Panc1 (cell line): ENCODE measurements at regions not wholly inside any gene's neighbourhood (a gene's known extent, or its start where the extent isn't known, plus 50 kb on each side); places are given as distances from the start of the nearest gene placed in this dataset.
"Not testable (repeated sequence)": the region's sequence is repeated elsewhere in the genome, so short reads cannot be mapped to it uniquely, and the experiment has no call there.

Experiments used
- ATAC-seq: fragments of 200-7000 bp; cut with Tn5 transposase; 2 replicates; pipeline ENCODE4 v1.9.1; 2020; ENCODE audit warnings: mild to moderate bottlenecking, moderate library complexity
- BruUV-seq: library from RNA; stranded (reverse); fragments of 400-500 nt; replicated peaks from 2 replicates; lab custom pipeline; 2021; lab: Mats Ljungman, UMichigan
- CTCF ChIA-PET: fragments of 300-600 bp; sonication (Branson Sonifier 250); formaldehyde crosslinking; loops from one replicate; lab custom pipeline; 2022; ENCODE audit warnings: antibody characterized with exemption; lab: Charles Lee
- POLR2A ChIA-PET: fragments of 300-600 bp; sonication (Branson Sonifier 250); formaldehyde crosslinking; loops from one replicate; lab custom pipeline; 2022; ENCODE audit warnings: antibody characterized with exemption; lab: Charles Lee
- DNase-seq: peaks from one replicate; pipeline ENCODE4 v3.0.0-alpha.2; 2010; ENCODE audit warnings: low read depth, low spot score
- H3K27ac ChIP-seq: 2 replicates; pipeline ENCODE4 v1.5.1; 2011; ENCODE audit warnings: mild to moderate bottlenecking, low read length, inconsistent platforms
- H3K27me3 ChIP-seq: fragments of 200-500 bp; sonication (Bioruptor generic); 2 replicates; pipeline ENCODE4 v1.6.0; 2014; ENCODE audit warnings: low read length, inconsistent platforms; ENCODE audit not compliant: control insufficient read depth, insufficient read depth
- H3K36me3 ChIP-seq: fragments of 200-500 bp; sonication (Bioruptor generic); 2 replicates; pipeline ENCODE4 v1.5.1; 2014; ENCODE audit warnings: inconsistent platforms, mild to moderate bottlenecking, low read length, moderate library complexity; ENCODE audit not compliant: control insufficient read depth, insufficient read depth
- H3K4me1 ChIP-seq: 2 replicates; pipeline ENCODE4 v1.5.1; 2011; ENCODE audit warnings: inconsistent platforms, mild to moderate bottlenecking, low read length, moderate library complexity; ENCODE audit not compliant: control insufficient read depth, insufficient read depth
- H3K4me3 ChIP-seq, 2 experiments: 2 replicates each; pipeline ENCODE4 v1.5.1; 2011 to 2012; ENCODE audit warnings: low read depth in 2 of 2, low read length in 2 of 2, mild to moderate bottlenecking in 2 of 2, inconsistent platforms in 1 of 2, moderate library complexity in 1 of 2
- H3K9me3 ChIP-seq: fragments of 200-500 bp; sonication (Bioruptor generic); 2 replicates; pipeline ENCODE4 v1.5.1; 2014; ENCODE audit warnings: low read depth, mild to moderate bottlenecking, inconsistent platforms, low read length, moderate library complexity; ENCODE audit not compliant: control insufficient read depth, insufficient read depth
- CTCF ChIP-seq: fragments of 450-650 bp; IDR thresholded peaks from 2 replicates; pipeline ENCODE4 v1.5.1; 2017; ENCODE audit warnings: mild to moderate bottlenecking
- POLR2AphosphoS5 ChIP-seq: IDR thresholded peaks from 2 replicates; pipeline ENCODE4 v1.6.1; 2012; ENCODE audit warnings: mild to moderate bottlenecking, low read depth, low read length, moderate library complexity
- REST ChIP-seq, 2 experiments: IDR thresholded peaks; 2 replicates each; pipeline ENCODE4 v1.6.1; 2011 to 2012; ENCODE audit warnings: low read depth in 2 of 2, control low read depth in 1 of 2, low read length in 1 of 2, mild to moderate bottlenecking in 1 of 2, moderate library complexity in 1 of 2; ENCODE audit not compliant: insufficient read depth in 1 of 2
- SIN3A ChIP-seq: IDR thresholded peaks from 2 replicates; pipeline ENCODE4 v1.6.1; 2012; ENCODE audit warnings: low read depth, mild to moderate bottlenecking, low read length, moderate library complexity, borderline replicate concordance; ENCODE audit not compliant: insufficient read depth
- TCF7L2 ChIP-seq: IDR thresholded peaks from 2 replicates; pipeline ENCODE4 v1.6.1; 2011; ENCODE audit warnings: mild to moderate bottlenecking, low read depth, low read length, inconsistent platforms
- in situ Hi-C: cut with HindIII; loops from 2 replicates; pipeline ENCODE4 v1.10.0; 2016; ENCODE audit warnings: low sequenced_read_pairs, low pct_unique_long_range_greater_than_20kb
- intact Hi-C: fragments of 100-400 bp; cut with micrococcal nuclease; formaldehyde crosslinking; loops from one replicate; pipeline ENCODE4 v1.10.0; 2022; ENCODE audit not compliant: unreplicated experiment

- H3K27me3 ChIP-seq = no peaks in the 10 kb centered on the region
- TF ChIP-seq CTCF (no peak), REST (IDR thresholded peaks at IDR 0.05; ENCODE audit: insufficient read depth in 1 of 2, low read depth in 2 of 2, low read length in 1 of 2) (no peak), SIN3A (no peak), POLR2AphosphoS5 (no peak), TCF7L2 (no peak)
- H3K9me3 ChIP-seq = no peaks in the 10 kb centered on the region
- no peaks in the 10 kb centered on the region for H3K4me1 ChIP-seq
- H3K27ac ChIP-seq = no peak overlapping the region
- in situ Hi-C loops = no loop called here
- ATAC-seq = no peak
- no TSS peak for BruUV-seq
- ChIA-PET POLR2A (no interaction called here), CTCF (no interaction called here)
- H3K36me3 ChIP-seq = no peaks in the 10 kb centered on the region
- DNase-seq = no peak
- no peak overlapping the region for H3K4me3 ChIP-seq
- intact Hi-C loops = no loop called here
These were observed 398.6 kb upstream of the ANO5 start for GRCh38 chr11:21794306-21794705.

GRCh38 chr11:21798216-21798615, 394.7 kb upstream of the ANO5 start:
- no TSS peak for BruUV-seq
- POLR2A ChIA-PET = no interaction called here
- ATAC-seq (no peak), DNase-seq (no peak)
- CTCF ChIA-PET = no interaction called here
- H3K4me3 ChIP-seq = no peak overlapping the region
- no peaks in the 10 kb centered on the region for H3K4me1 ChIP-seq
- H3K27me3 ChIP-seq = no peaks in the 10 kb centered on the region
- H3K9me3 ChIP-seq = no peaks in the 10 kb centered on the region
- in situ Hi-C loops (no loop called here), intact Hi-C loops (no loop called here)
- H3K27ac ChIP-seq = no peak overlapping the region
- no peaks in the 10 kb centered on the region for H3K36me3 ChIP-seq
- TF ChIP-seq CTCF (no peak), POLR2AphosphoS5 (no peak), TCF7L2 (no peak), REST (IDR thresholded peaks at IDR 0.05; ENCODE audit: insufficient read depth in 1 of 2, low read depth in 2 of 2, low read length in 1 of 2) (no peak), SIN3A (no peak)

- ATAC-seq, H3K36me3 ChIP-seq, H3K4me1 ChIP-seq, H3K4me3 ChIP-seq, H3K27me3 ChIP-seq, H3K27ac ChIP-seq, in situ Hi-C loops, intact Hi-C loops, CTCF ChIA-PET, DNase-seq, POLR2A ChIA-PET, BruUV-seq, H3K9me3 ChIP-seq: not testable (repeated sequence)
These were observed 388.4 kb upstream of the ANO5 start for GRCh38 chr11:21804523-21804922.
